ENCODE measurements at regions not wholly inside any gene's neighbourhood (a gene's known extent, or its start where the extent isn't known, plus 50 kb on each side); places are given as distances from the start of the nearest gene placed in this dataset.

DNA sequence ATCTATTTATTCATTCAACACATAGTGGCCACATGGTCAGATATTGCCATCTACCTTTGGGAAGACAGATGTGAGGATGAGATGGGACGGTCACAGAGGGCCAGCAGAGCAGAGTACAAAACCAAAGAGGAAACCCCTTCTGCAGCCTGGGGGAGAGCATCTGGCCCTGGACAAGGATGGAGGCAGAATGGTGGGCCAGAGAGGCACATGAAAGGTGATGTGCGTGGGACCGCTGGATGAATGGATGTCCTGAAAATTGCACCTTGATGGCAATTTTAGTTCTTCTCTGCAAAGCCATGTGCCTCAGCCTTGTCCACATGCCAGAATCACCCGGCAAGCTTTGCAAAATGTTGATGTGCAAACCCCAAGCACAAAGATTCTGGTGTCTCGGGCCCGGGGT lies 77.4 kb upstream of the CD93 start:
- no peak for DNase-seq

- no peak for DNase-seq
Observed at GRCh38 chr20:23162887-23163286, 76.8 kb upstream of the CD93 start.

GRCh38 chr20:23161968-23162696 lies 76.0 kb upstream of the CD93 start:
- no peak for DNase-seq

GRCh38 chr20:23161244-23161891 lies 75.2 kb upstream of the CD93 start:
- no peak for DNase-seq

- DNase-seq: no peak
Observed at GRCh38 chr20:23160536-23161243, 74.6 kb upstream of the CD93 start.

DNA sequence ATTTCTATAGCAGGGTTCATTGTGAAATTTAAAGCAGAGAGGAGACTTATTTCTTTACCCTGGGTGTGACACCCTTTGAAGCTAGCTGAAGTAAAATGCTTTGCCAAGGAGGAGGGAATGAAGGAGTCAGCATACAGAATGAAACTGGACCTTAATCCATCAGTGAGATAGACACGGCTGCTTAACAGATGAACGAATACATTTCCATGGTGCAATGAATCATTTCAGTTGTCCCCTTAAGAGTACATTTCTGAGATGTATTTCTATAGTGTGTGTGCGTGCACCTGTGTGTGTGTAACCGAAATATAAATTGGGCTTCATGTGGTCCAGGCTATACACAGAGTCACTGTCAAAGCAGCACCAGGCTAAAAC lies 73.8 kb upstream of the CD93 start:
- no peak for DNase-seq

DNA sequence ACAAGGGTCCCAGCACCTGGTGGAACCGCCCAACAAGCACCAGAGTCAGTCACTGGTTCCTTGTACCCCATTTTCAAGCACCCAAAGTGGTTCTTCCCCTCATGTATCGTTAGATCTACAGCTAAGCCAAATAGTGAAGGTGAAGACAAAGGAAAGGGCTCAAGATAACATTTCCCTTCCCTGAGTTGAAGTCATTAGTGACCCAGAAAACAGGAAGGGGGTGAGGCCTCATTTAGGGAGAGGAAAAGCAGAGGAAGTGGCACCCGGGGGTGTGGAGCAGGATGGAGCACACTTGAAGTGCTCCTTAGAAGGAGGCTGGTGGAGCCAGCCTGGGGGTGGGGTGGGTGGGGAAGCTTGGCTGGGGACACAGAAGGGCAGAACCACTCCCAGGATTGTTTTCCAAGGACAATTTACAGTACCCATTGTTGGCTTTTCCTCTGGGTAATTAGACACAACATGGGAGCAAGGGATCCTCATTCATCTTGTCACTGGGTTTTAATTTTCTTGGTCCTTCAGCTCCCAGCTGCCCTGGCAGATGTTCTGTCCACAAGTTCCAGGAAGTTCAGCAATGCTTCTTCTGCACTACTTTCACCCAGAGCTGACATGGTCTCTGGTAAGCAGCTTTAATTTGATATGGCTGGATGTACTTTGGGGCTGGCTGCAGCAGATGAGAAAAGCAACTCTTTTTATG lies 73.3 kb upstream of the CD93 start:
- DNase-seq: no peak

- DNase-seq: no peak
Observed at GRCh38 chr20:23157734-23158133, 71.6 kb upstream of the CD93 start.

GRCh38 chr20:23156842-23157423 lies 70.8 kb upstream of the CD93 start:
- no peak for DNase-seq

DNA sequence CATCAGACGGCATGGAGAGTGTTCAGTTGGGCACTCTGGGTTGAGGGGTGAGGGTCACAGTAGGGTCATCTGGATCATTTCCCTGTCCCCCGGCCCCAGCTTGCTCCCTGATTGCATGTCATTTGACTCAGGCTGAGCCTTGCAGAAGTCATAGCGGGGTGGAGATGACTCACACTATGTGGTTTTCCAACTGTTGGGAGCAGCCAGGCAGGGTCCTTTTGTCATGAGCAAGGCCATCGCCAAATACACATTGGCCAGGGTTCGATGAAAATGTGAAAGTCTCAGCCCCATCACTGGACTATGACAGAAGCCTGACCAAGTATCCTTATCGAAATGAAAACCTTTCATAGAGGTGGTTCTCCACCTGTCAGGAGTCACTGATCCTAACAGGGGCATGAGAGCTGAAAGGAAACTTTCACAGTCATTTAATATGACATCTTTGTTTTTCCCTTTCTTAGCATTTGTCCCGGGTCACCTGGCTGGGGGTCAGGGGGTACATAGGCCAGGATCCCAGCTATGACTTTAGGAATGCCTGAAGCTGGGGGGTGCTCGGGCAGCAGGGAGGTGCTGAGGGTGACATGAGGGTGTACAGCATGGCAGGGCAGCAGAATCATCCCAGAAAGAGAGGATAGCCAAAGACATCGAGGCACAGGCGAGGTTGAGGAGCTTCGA lies 70.2 kb upstream of the CD93 start:
- no peak for DNase-seq

- no peak for DNase-seq
Observed at GRCh38 chr20:23155141-23155590, 69.0 kb upstream of the CD93 start.

DNA sequence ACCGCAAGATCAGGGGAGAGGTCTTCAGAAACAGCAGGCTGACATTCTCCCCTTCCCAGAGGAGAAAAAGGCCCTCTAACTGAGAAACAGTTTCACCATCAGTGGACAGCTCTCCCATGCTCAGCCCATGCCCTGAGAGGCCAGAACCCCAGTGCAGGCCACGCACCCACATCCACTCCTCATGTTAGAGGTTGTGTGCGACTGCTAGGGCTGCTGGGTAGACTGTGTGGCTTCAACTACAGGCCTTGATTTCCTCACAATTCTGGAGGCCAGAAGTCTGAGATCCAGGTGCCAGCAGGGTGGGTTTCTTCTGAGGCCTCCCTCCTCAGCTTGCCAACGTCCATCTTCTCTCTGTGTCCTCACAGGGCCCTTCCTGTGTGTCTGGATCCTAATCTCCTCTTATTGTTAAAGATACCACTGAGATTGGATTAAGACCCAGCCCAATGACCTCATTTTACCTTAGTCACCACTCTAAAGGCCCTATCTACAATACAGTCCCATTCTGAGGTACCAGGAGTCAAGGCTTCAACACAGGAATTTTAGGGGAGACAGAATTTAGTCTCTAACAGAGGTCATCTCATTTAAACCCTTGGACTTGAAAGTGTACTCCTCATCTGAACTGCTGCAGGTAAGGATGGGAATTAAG lies 67.7 kb upstream of the CD93 start:
- DNase-seq: no peak

GRCh38 chr20:23152902-23153301 lies 66.8 kb upstream of the CD93 start:
- DNase-seq: no peak

- no peak for DNase-seq
Observed at GRCh38 chr20:23152308-23152892, 66.3 kb upstream of the CD93 start.

- DNase-seq: no peak
Observed at GRCh38 chr20:23151885-23152284, 65.8 kb upstream of the CD93 start.

DNA sequence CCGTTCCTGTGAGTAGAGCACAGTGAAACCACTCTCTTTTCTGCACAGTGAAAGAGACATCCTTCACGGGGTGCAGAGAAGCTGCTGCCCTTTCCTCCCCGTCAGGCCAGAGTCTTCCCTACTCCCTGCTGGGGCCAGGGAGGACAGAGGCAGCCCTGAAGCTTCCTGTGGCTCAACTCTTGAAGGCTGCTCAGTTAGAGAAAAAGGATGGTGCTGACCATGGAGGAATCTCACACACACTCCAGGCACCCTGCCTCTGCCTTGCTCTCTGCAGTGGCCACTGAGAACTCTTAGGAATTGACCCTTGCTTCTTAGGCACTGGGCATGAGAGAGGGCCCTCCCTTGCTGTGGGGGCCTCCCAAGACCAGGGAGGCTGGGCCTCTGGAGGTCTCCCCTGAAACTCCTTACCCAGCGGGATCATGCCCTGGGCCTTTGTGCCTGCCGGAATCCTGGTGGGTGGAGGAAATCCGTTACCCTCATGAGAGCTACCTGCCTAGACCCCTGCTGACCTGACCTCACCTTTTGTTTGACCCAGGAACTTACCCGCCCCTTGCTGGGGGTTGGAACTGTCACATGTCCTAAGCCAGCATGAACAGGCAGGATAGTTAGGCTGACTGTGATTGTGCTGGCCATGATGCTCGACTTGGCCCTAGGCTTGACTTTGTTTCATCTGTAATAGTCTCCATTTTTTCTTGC lies 65.0 kb upstream of the CD93 start:
- no peak for DNase-seq

GRCh38 chr20:23150304-23151007 lies 64.3 kb upstream of the CD93 start:
- DNase-seq: no peak

- DNase-seq: no peak
Observed at GRCh38 chr20:23149623-23150279, 63.6 kb upstream of the CD93 start.

- no peak for DNase-seq
Observed at GRCh38 chr20:23148731-23149570, 62.8 kb upstream of the CD93 start.

All from retina (tissue), 1 donor.